ENCODE measurements at regions not wholly inside any gene's neighbourhood (a gene's known extent, or its start where the extent isn't known, plus 50 kb on each side); places are given as distances from the start of the nearest gene placed in this dataset.

GRCh38 chr2:65678779-65679391 is 246.5 kb upstream of the SPRED2 start:
- Histone ChIP-seq H3K27me3 (ENCODE audit: insufficient read depth, low read length) (no peaks in the 10 kb centered on the region), H3K9me3 (ENCODE audit: low read depth, low read length) (no peaks in the 10 kb centered on the region), H2AFZ (ENCODE audit: low read length) (no peak overlapping the region), H3K27ac (ENCODE audit: low read depth, low read length) (no peak overlapping the region), H3K4me2 (ENCODE audit: insufficient read depth, low read length) (no peak overlapping the region), H3K79me2 (ENCODE audit: insufficient read depth, low read length) (no peaks in the 10 kb centered on the region), H4K20me1 (ENCODE audit: insufficient read depth, low read length) (no peaks in the 10 kb centered on the region), H3K36me3 (ENCODE audit: insufficient read depth, low read length) (no peaks in the 10 kb centered on the region), H3K4me3 (ENCODE audit: insufficient read depth, low read length) (no peak overlapping the region), H3K4me1 (ENCODE audit: insufficient read depth, low read length) (no peaks in the 10 kb centered on the region)
- no peak for DNase-seq (ENCODE audit: insufficient read length, low spot score, missing footprints)
- no peak for TF ChIP-seq CTCF (IDR thresholded peaks at IDR 0.05; ENCODE audit: extremely low read depth, low read depth, low read length)

- H3K27ac ChIP-seq (ENCODE audit: low read depth, low read length) = no peak overlapping the region
- H2AFZ ChIP-seq (ENCODE audit: low read length) = no peak overlapping the region
- H3K27me3 ChIP-seq (ENCODE audit: insufficient read depth, low read length) = no peaks in the 10 kb centered on the region
- H3K79me2 ChIP-seq (ENCODE audit: insufficient read depth, low read length) = no peaks in the 10 kb centered on the region
- H3K4me2 ChIP-seq (ENCODE audit: insufficient read depth, low read length) = no peak overlapping the region
- no peak overlapping the region for H3K4me3 ChIP-seq (ENCODE audit: insufficient read depth, low read length)
- no peak for TF ChIP-seq CTCF (IDR thresholded peaks at IDR 0.05; ENCODE audit: extremely low read depth, low read depth, low read length)
- no peaks in the 10 kb centered on the region for H3K36me3 ChIP-seq (ENCODE audit: insufficient read depth, low read length)
- DNase-seq (ENCODE audit: insufficient read length, low spot score, missing footprints) = no peak
- H3K4me1 ChIP-seq (ENCODE audit: insufficient read depth, low read length) = no peaks in the 10 kb centered on the region
- H4K20me1 ChIP-seq (ENCODE audit: insufficient read depth, low read length) = no peaks in the 10 kb centered on the region
- no peaks in the 10 kb centered on the region for H3K9me3 ChIP-seq (ENCODE audit: low read depth, low read length)
Measured at GRCh38 chr2:65675350-65675749, 243.0 kb upstream of the SPRED2 start.

- no peaks in the 10 kb centered on the region for H3K4me1 ChIP-seq (ENCODE audit: insufficient read depth, low read length)
- H3K27ac ChIP-seq (ENCODE audit: low read depth, low read length) = no peak overlapping the region
Measured at GRCh38 chr2:65671670-65672242, 239.4 kb upstream of the SPRED2 start.

More at GRCh38 chr2:65671670-65672242, 239.4 kb upstream of the SPRED2 start:
- Histone ChIP-seq H3K36me3 (ENCODE audit: insufficient read depth, low read length) (no peaks in the 10 kb centered on the region), H3K4me2 (ENCODE audit: insufficient read depth, low read length) (no peak overlapping the region), H3K27me3 (ENCODE audit: insufficient read depth, low read length) (no peaks in the 10 kb centered on the region), H3K79me2 (ENCODE audit: insufficient read depth, low read length) (no peaks in the 10 kb centered on the region), H4K20me1 (ENCODE audit: insufficient read depth, low read length) (no peaks in the 10 kb centered on the region), H3K4me3 (ENCODE audit: insufficient read depth, low read length) (no peak overlapping the region), H3K9me3 (ENCODE audit: low read depth, low read length) (no peaks in the 10 kb centered on the region), H2AFZ (ENCODE audit: low read length) (no peak overlapping the region)
- DNase-seq (ENCODE audit: insufficient read length, low spot score, missing footprints) = no peak
- TF ChIP-seq CTCF (IDR thresholded peaks at IDR 0.05; ENCODE audit: extremely low read depth, low read depth, low read length) = no peak
